C4-2B (cell line): ENCODE measurements at regions not wholly inside any gene's neighbourhood (a gene's known extent, or its start where the extent isn't known, plus 50 kb on each side); places are given as distances from the start of the nearest gene placed in this dataset.

Source experiments
- H3K27ac ChIP-seq: fragments of 450-650 bp; 2 replicates; pipeline ENCODE4 v1.5.1; 2017
- CTCF ChIP-seq: fragments of 450-650 bp; conservative IDR thresholded peaks from 2 replicates; pipeline ENCODE4 v1.5.1; 2017; ENCODE audit warnings: mild to moderate bottlenecking
- ZFX ChIP-seq: fragments of 450-650 bp; IDR thresholded peaks from 2 replicates; pipeline ENCODE4 v1.6.1; 2017

GRCh38 chr13:90708128-90708527 lies 639.4 kb upstream of the MIR17HG start:
- TF ChIP-seq ZFX (no peak), CTCF (no peak)
- H3K27ac ChIP-seq, result no peak overlapping the region

- H3K27ac ChIP-seq, result no peak overlapping the region
- TF ChIP-seq CTCF, result no peak
- no peak for TF ChIP-seq ZFX
Measured at GRCh38 chr13:90709319-90709718, 638.2 kb upstream of the MIR17HG start.

GRCh38 chr13:90710164-90710759 lies 637.2 kb upstream of the MIR17HG start:
- TF ChIP-seq ZFX, result no peak
- TF ChIP-seq CTCF, result no peak
- H3K27ac ChIP-seq, result no peak overlapping the region

- TF ChIP-seq ZFX (no peak), CTCF (no peak)
- no peak overlapping the region for H3K27ac ChIP-seq
Measured at GRCh38 chr13:90713441-90714133, 633.9 kb upstream of the MIR17HG start.

GRCh38 chr13:90715485-90715884 lies 632.0 kb upstream of the MIR17HG start:
- TF ChIP-seq CTCF (no peak), ZFX (no peak)
- no peak overlapping the region for H3K27ac ChIP-seq

GRCh38 chr13:90717451-90717936 lies 630.0 kb upstream of the MIR17HG start:
- no peak overlapping the region for H3K27ac ChIP-seq
- TF ChIP-seq CTCF (no peak), ZFX (no peak)

GRCh38 chr13:90719461-90719860 lies 628.0 kb upstream of the MIR17HG start:
- H3K27ac ChIP-seq, result no peak overlapping the region
- TF ChIP-seq CTCF, result no peak
- no peak for TF ChIP-seq ZFX
